ENCODE measurements at regions not wholly inside any gene's neighbourhood (a gene's known extent, or its start where the extent isn't known, plus 50 kb on each side); places are given as distances from the start of the nearest gene placed in this dataset.

GRCh38 chr5:160493806-160494338, 72.2 kb downstream of the PTTG1 start:
- Mint-ChIP-seq H3K9me3 (ENCODE audit: unreplicated experiment) (no peaks in the 10 kb centered on the region), H3K4me3 (ENCODE audit: unreplicated experiment) (no peak overlapping the region), H3K27ac (ENCODE audit: unreplicated experiment) (no peak overlapping the region), H3K27me3 (ENCODE audit: insufficient read depth, unreplicated experiment) (no peaks in the 10 kb centered on the region), H3K4me1 (ENCODE audit: low read depth, unreplicated experiment) (peaks cover 7% of the 10 kb centered on the region), H3K36me3 (ENCODE audit: insufficient read depth, unreplicated experiment) (no peaks in the 10 kb centered on the region)
- H3K4me3 ChIP-seq (ENCODE audit: low read depth, low read length): no peak overlapping the region
- H3K27me3 ChIP-seq (replicated peaks; ENCODE audit: control insufficient read depth, insufficient read depth, low read length): no peaks in the 10 kb centered on the region
- H3K9me3 ChIP-seq: no peaks in the 10 kb centered on the region
- no TSS peak for BruUV-seq (replicated peaks)
- intact Hi-C loops (cut with micrococcal nuclease; ENCODE audit: unreplicated experiment): no loop called here
- no peak for TF ChIP-seq CTCF (IDR thresholded peaks at IDR 0.05; ENCODE audit: insufficient read depth in 1 of 2, low read depth in 1 of 2, low read length in 1 of 2, severe bottlenecking in 1 of 2, unreplicated experiment in 1 of 2)
- H3K36me3 ChIP-seq (ENCODE audit: control insufficient read depth, insufficient read depth, low read length): no peaks in the 10 kb centered on the region
- ChIA-PET POLR2A (no interaction called here), CTCF (interaction anchor here (0.7 kb wide), 1 partner anchor 138 kb away, joined by 3 read pairs; no protein-coding TSS in a partner anchor)
- no peak for DNase-seq
- H3K4me1 ChIP-seq: no peaks in the 10 kb centered on the region

GRCh38 chr5:160494451-160494850, 72.8 kb downstream of the PTTG1 start:
- H3K36me3 Mint-ChIP-seq (ENCODE audit: insufficient read depth, unreplicated experiment): no peaks in the 10 kb centered on the region
- DNase-seq: no peak
- H3K4me1 Mint-ChIP-seq (ENCODE audit: low read depth, unreplicated experiment): peaks cover 7% of the 10 kb centered on the region
- no TSS peak for BruUV-seq (replicated peaks)
- Histone ChIP-seq H3K9me3 (no peaks in the 10 kb centered on the region), H3K4me1 (no peaks in the 10 kb centered on the region), H3K4me3 (ENCODE audit: low read depth, low read length) (no peak overlapping the region), H3K36me3 (ENCODE audit: control insufficient read depth, insufficient read depth, low read length) (no peaks in the 10 kb centered on the region), H3K27me3 (replicated peaks; ENCODE audit: control insufficient read depth, insufficient read depth, low read length) (no peaks in the 10 kb centered on the region)
- POLR2A ChIA-PET: no interaction called here
- intact Hi-C loops (cut with micrococcal nuclease; ENCODE audit: unreplicated experiment): no loop called here
- H3K4me3 Mint-ChIP-seq (ENCODE audit: unreplicated experiment): no peak overlapping the region
- no peak for TF ChIP-seq CTCF (IDR thresholded peaks at IDR 0.05; ENCODE audit: insufficient read depth in 1 of 2, low read depth in 1 of 2, low read length in 1 of 2, severe bottlenecking in 1 of 2, unreplicated experiment in 1 of 2)
- H3K27ac Mint-ChIP-seq (ENCODE audit: unreplicated experiment): no peak overlapping the region
- CTCF ChIA-PET: interaction anchor here (0.7 kb wide), 1 partner anchor 138 kb away, joined by 3 read pairs; no protein-coding TSS in a partner anchor
- no peaks in the 10 kb centered on the region for H3K9me3 Mint-ChIP-seq (ENCODE audit: unreplicated experiment)
- H3K27me3 Mint-ChIP-seq (ENCODE audit: insufficient read depth, unreplicated experiment): no peaks in the 10 kb centered on the region

GRCh38 chr5:160496334-160496733, 74.7 kb downstream of the PTTG1 start:
- no peak for TF ChIP-seq CTCF (IDR thresholded peaks at IDR 0.05; ENCODE audit: insufficient read depth in 1 of 2, low read depth in 1 of 2, low read length in 1 of 2, severe bottlenecking in 1 of 2, unreplicated experiment in 1 of 2)
- H3K4me3 ChIP-seq (ENCODE audit: low read depth, low read length): no peak overlapping the region
- no peaks in the 10 kb centered on the region for H3K27me3 ChIP-seq (replicated peaks; ENCODE audit: control insufficient read depth, insufficient read depth, low read length)
- no peak overlapping the region for H3K27ac Mint-ChIP-seq (ENCODE audit: unreplicated experiment)
- no peaks in the 10 kb centered on the region for H3K9me3 ChIP-seq
- H3K4me1 Mint-ChIP-seq (ENCODE audit: low read depth, unreplicated experiment): peaks cover 7% of the 10 kb centered on the region
- H3K36me3 ChIP-seq (ENCODE audit: control insufficient read depth, insufficient read depth, low read length): no peaks in the 10 kb centered on the region
- CTCF ChIA-PET: interaction anchor here (1.1 kb wide), 1 partner anchor 58 kb away, joined by 6 read pairs; no protein-coding TSS in a partner anchor
- no peak for DNase-seq
- H3K9me3 Mint-ChIP-seq (ENCODE audit: unreplicated experiment): no peaks in the 10 kb centered on the region
- intact Hi-C loops (cut with micrococcal nuclease; ENCODE audit: unreplicated experiment): no loop called here
- H3K4me1 ChIP-seq: no peaks in the 10 kb centered on the region
- H3K36me3 Mint-ChIP-seq (ENCODE audit: insufficient read depth, unreplicated experiment): no peaks in the 10 kb centered on the region
- POLR2A ChIA-PET: no interaction called here
- no peak overlapping the region for H3K4me3 Mint-ChIP-seq (ENCODE audit: unreplicated experiment)
- no peaks in the 10 kb centered on the region for H3K27me3 Mint-ChIP-seq (ENCODE audit: insufficient read depth, unreplicated experiment)
- BruUV-seq (replicated peaks): no TSS peak
